ENCODE measurements at regions not wholly inside any gene's neighbourhood (a gene's known extent, or its start where the extent isn't known, plus 50 kb on each side); places are given as distances from the start of the nearest gene placed in this dataset.

DNA sequence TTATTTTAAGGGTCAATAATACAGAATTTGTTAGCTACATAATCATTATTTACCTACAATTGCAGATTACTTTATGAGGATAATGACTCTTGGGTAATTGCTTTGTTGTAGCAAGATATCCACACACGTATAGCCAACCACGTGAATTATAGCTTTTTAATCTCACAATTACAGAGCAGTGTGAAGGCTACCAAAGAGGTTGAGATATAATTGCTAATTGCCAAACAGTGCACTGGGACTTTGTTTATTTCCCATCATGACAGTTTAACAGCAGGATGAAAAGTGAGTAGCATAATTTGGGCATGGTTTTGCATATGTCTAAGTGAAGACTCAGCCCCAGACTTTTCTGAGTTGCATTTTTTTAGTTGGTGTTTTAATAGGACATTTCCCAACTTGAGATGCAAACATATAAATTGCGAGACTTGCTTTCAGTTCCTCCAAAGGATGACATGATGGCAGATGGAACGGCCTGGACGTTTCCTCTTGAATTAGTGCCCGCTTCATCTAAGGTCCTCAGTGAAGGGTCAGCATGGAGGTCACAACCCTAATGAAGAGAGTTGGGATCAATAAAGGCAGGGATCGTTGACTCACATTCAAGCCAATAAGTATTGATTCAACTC is 180.7 kb upstream of the GPR26 start:
- no peak for DNase-seq (ENCODE audit: low read depth in 1 of 2, low spot score in 1 of 2)

DNA sequence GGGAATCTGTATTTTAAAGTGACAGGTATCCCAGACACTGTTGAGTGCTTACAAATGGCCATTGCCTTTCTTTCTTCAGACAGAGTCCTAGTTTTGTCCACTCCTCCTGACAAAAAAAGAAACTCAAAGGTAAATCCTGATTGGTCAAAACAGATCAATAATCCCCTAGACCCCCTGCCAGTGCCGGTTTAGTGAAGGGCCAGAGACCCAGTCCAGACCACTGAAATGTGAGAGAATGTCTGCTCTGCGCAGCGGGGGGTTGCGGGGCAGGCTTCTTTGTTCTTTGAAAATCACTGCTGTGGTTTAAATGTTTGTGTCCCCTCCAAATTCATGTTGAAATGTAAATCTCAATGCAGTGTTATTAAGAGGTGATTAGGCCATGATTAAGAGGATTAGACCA is 177.7 kb upstream of the GPR26 start:
- DNase-seq (ENCODE audit: low read depth in 1 of 2, low spot score in 1 of 2) = no peak

DNA sequence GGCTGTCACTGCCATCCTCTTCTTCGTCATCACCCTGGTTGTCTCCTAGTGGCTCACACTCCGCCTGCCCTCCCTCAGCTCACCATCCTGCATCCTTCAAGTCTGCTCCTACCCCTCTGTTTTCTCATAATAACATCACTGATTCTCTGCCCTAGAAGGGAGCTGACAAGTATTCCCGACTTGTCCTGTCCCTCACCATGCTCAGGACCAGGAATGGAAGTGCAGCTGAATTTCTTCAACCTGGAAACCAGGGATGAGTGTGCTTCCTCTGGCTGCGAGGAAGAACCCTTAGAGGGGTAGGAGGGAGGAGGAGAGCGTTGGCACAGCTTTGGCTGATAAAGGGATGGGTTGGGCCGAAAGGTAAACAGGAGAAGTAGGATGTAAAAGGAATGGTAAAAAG is 174.8 kb upstream of the GPR26 start:
- no peak for DNase-seq (ENCODE audit: low read depth in 1 of 2, low spot score in 1 of 2)

DNA sequence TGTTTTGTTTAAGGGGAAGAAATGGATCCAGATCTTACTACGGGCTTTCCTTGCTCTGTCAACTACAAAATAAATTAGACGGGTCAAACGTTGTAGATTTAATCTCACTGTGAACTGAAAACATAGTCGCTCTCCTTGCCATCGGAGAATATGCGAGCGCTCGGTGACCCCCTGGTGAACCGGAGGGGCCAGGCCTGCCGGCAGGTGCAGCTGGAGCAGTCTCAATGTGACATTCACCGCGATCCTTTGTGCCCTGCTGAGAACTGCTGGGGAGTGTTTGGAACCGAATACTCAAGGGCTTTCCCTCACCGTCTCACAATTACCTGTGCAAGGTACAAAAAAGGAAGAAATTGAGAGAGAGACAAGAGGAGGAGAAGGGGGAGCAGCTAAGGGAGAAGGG is 174.1 kb upstream of the GPR26 start:
- no peak for DNase-seq (ENCODE audit: low read depth in 1 of 2, low spot score in 1 of 2)

DNA sequence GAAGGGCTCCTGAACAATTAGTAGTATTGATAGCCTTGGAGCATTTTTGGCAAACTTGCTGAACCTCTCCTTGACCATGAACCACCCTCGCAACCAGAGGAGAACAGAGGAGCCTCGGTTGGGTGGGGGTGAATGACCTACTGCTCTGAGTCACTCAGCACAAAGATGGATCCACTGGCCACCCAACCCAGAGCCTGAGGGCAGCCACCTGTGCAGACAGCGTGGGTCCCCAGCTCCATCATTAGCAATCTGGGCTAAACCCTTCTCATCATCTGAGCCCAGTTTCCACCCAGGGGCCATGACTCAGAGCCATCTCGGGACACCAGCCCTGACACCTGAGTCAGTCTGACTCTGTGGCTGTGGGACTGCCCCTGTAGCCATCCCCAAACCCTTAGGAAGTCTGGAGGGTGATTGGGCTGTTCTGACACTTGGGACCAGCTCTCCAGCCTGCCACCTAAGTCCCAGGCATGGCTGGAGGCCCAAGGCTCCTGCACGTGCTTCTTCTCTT is 171.8 kb upstream of the GPR26 start:
- no peak for DNase-seq (ENCODE audit: low read depth in 1 of 2, low spot score in 1 of 2)

DNA sequence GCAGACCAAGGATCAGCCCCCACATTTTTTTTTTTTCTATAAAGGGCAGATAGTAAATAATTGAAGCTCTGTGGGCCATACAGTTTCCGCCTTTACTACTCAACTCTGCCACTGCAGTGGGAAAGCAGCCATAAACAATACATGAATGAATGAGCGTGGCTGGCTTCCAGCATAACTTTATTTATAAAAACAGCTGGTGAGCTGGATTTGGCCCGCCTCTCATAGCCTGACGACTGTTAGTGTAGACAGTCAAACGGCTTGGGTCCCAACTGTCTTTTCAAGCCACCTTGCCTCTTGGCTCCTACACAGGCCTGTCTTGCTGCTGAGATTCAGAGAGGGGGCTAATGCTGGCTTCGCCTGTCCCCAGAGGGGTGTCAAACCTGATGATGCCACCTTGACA is 169.8 kb upstream of the GPR26 start:
- no peak for DNase-seq (ENCODE audit: low read depth in 1 of 2, low spot score in 1 of 2)

DNA sequence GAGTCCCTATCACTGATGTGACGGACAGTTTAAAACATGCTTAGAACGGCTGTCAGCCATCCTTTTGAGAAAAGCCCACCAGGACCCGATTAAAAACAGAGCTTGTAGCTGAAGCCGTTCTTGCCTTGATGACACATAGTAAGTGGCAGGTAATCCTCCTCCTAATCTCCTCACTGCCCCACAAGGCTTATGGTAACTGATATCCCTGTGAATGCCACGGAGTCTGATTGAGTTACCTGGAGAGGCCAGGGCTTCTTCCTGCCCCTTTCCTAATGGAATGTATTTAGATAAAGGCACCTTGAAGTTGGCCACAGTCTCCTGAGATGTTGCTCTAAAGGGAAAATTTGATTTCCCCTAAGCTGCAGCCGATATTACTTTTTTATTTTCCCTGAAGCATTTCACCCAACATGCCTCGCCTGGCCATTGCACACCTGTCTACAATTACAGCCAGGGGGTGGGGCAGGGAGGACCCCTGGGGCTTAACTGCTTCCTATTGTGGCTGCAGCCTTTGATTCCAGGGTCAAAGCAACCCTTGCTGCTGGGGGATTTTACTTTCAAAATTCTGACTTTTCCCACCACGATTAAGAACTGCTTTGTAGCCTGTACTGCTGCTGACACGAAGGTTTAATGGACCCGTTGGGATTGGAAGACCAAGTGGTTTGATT is 169.0 kb upstream of the GPR26 start:
- no peak for DNase-seq (ENCODE audit: low read depth in 1 of 2, low spot score in 1 of 2)

DNA sequence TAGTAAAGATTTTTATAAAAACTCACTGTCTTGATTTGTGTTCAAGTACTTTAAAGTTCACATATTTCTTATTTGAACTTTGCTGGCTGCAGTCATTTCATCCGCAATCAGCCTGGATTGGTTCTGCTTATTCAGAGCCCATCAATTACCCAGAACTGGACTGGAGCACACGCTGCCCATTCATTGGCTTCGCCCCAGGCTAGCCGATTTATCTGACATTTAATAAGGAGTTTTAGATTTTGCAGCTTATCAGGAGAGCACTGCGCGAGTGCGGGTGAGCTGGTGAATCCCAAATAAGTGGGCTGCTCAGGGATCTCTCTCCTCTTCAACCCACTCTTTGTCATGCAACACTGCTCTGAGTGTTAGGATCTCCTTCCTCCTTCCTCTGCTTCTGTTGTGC is 166.0 kb upstream of the GPR26 start:
- no peak for DNase-seq (ENCODE audit: low read depth in 1 of 2, low spot score in 1 of 2)

DNA sequence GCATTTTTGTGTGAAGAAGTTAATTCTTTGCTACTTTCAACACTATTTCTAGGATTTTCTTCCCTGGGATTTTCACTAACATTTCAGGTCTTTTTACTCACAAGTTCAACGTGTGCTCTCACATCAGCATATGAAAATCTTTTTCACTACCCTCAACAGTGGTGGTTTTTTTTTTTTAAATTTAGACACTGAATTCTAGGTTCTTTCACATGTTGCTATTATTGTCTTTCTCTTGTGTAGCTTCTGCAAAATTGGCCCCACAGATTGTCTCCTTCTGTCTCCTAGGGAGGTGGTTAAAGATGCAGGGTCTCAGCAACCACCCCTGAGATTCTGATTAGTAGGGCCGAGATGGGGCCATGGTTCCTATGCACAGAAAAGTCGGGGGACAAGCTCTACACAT is 165.0 kb upstream of the GPR26 start:
- no peak for DNase-seq (ENCODE audit: low read depth in 1 of 2, low spot score in 1 of 2)

DNA sequence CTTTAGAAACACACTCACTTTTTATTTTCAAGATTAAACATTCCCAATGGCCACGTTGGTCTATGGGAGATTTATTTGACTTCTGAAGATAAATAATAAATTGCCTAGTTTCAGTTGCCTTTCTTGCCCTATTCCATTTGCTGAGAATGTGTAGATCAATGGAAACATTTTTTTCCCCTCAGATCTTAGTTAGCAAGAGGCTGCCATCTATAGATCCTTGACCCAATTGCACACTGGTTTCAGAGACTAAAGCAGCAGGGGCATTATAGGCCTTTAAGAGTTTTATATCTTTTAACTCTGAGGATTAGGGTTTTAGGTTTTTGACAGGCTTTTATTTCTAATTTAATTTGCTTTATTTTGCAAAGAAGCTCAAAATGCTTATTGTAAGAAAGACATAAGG is 163.2 kb upstream of the GPR26 start:
- no peak for DNase-seq (ENCODE audit: low read depth in 1 of 2, low spot score in 1 of 2)

DNA sequence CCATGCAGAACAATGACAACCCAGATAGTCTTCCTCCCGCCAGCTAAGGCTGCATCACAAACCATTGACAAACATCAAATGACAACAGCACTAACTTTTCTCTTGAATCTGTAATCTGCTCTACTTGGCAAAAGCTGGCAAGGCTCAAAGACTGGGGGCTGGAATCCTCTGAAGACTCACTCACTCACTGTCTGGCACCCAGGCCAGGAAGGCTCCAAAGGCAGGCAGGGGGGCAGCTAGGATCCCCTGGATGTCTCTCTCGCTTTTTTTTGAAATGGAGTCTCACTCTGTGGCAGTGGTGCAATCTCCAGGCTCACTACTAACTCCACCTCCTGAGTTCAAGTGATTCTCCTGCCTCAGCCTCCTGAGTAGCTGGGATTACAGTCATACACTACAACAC is 159.7 kb upstream of the GPR26 start:
- no peak for DNase-seq (ENCODE audit: low read depth in 1 of 2, low spot score in 1 of 2)

DNA sequence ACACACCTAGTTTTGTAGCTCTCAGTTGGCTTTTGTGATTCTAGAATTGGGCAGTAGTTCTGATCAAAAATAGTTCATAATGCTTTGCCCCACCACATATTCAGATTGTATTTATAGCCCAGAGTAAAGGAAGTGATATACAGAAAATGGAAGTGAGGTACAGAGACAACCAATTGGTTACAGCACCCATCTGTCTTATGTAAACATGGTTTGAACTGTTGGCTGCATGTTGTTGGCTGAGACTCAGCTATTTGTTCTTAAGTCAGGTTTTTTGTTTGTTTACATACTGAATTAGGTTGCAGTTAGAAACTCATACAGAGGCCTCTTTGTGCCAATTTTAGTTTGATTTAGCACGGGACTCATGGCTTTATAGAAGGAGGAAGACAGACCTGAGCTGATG is 158.9 kb upstream of the GPR26 start:
- no peak for DNase-seq (ENCODE audit: low read depth in 1 of 2, low spot score in 1 of 2)

DNA sequence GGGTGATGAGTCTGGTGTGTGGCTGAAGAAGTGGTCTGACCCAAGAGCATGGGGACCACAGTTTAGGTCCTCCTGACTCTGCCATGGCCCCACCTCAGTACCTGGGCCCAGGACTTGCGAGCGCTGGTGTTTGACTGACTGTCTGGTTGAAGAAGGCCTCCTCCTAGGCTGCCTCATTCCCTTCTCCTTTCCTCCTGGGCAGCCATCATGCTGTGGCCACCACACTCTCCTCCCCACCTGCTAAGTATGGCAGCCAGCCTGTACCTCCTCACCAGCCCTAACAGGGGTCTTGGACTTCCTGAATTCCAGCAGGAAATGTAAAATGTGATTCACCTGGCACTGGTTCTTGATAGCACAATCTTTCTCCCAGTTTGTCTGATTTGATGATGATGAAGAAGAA is 156.8 kb upstream of the GPR26 start:
- DNase-seq (ENCODE audit: low read depth in 1 of 2, low spot score in 1 of 2) = no peak

DNA sequence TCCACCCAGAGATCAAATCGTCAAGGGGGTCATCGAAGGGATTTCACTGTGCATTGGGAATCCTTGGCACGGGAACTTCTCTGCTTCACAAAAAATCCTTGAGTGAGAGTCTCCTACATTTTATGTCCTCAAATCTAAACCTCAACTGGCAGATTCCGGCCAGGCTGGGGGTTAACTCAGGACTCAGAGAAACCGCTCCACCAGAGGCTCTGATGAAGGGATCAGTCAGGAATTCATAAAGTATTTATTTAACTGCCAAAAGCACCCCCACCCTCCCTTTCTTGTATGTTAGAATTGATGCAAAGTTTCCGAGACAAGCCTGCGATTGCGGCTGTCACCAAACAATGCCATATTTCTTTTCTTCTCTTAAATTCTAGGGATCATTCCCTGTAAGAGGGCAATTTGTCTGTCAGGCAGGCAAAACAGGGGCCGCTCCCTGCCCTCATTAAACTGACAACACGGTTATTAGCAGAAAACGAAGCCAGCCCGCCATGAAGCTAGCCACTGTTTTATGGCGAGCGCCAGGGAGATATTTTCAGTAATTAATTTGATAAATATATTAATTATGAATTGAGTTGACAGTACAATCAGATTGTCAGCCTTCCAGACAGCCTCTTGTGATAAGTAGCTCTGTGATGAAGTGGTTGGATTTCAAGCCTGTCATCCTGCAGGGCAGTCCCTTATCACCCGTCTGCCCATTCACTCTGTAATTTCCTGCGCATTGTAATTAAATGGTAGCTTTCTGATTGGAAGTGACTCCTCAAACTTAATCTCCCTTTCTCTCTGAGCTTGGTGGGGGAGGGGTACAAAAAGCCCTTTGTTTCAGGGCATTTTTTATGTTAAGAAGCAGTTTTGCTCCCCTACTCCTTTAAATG is 153.0 kb upstream of the GPR26 start:
- no peak for DNase-seq (ENCODE audit: low read depth in 1 of 2, low spot score in 1 of 2)

DNA sequence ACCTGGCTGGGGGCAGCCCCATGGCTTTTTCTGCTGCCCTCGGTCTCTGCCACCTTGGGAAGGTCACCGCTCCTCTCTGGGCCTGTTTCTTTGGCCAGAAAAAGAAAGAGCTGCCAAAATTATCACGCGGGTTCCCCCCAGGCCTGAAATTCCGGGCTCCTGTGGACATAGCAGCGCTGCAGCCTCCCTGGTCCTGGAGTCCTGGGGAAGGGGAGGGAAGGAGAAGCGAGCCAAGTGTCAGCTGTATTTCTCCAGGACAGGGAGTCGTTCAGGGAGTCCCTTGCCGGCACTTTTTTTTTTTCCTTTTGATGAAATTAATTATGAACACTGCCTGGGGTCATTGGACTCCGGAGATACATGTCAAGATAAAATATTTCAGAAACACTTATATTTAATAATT is 152.3 kb upstream of the GPR26 start:
- DNase-seq (ENCODE audit: low read depth in 1 of 2, low spot score in 1 of 2) = no peak

DNA sequence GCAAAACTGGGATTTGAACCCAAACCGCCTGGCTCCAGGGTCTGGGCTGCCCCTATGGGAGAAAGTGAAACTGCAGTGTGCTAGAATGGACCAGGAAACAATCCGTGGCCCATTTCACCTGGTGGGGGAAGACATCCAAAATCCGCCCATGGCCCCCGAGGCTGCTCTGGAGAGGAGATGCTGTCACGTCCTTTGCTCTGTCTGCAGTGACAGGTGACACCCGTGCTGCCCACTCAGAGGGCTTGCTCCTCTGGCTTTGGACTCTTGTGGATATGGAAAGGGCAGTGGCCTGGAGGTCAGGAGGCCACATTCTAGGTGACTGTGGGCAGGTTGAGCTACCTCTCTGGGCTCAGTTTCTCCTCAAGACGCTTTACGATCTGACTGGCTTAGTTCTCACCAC is 151.2 kb upstream of the GPR26 start:
- no peak for DNase-seq (ENCODE audit: low read depth in 1 of 2, low spot score in 1 of 2)

DNA sequence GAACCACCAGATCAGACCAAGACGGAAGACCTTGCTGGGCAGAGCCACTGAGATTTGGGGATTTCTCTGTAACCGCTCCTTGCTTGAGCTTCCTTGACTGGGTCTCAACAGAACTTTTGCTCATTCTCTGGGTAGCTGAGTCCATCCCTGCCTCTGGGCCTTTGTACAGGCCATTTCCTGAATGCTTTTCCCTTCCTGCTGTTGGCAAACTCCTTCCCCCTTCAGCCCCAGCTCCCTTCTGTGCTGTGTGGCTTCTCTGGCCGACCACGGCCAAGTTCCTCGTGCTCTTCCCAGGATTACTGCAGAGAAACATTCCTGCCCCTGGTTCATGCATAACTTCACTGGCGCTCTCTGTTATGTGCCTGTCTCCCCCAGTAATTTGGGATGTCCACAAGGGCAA is 150.5 kb upstream of the GPR26 start:
- DNase-seq (ENCODE audit: low read depth in 1 of 2, low spot score in 1 of 2) = no peak

DNA sequence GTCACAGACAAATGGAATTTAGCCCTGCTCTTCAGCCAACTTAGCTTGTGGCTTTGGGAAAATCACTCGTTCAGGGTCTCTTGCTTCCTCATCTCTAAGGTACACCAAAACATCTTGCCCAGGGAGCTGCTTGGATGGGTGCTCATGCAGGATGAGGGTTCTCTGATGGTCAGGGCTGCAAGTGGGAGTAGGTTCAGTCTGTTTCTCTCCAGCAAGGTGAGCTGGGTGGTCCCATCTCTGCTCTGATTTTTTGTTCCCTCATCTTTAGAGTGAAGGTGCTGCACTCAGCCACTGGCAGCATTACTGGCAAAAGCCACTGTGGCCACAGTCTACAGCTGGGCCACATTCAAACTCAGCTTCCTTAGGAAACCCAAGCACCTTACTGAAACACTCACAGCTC is 149.9 kb upstream of the GPR26 start:
- DNase-seq (ENCODE audit: low read depth in 1 of 2, low spot score in 1 of 2) = no peak

DNA sequence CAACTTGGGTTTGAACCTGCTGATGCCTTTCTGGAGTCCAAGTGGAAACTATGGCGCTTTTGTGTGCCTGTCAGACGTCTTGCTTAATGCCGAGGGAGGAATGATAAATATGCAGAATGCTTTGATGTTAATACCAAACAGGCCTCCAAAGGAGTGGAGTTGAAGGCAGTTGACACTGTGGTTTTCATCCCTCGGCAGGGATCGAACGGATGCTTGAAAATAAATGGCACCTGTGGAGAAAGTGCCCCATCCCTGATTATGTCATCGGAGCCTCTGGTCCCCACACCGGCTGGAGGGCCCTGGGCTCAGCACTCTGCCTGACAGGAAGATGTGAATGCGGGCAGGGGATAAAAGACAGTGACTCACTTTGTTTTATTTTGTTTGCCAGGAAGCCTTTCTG is 148.7 kb upstream of the GPR26 start:
- DNase-seq (ENCODE audit: low read depth in 1 of 2, low spot score in 1 of 2) = no peak

DNA sequence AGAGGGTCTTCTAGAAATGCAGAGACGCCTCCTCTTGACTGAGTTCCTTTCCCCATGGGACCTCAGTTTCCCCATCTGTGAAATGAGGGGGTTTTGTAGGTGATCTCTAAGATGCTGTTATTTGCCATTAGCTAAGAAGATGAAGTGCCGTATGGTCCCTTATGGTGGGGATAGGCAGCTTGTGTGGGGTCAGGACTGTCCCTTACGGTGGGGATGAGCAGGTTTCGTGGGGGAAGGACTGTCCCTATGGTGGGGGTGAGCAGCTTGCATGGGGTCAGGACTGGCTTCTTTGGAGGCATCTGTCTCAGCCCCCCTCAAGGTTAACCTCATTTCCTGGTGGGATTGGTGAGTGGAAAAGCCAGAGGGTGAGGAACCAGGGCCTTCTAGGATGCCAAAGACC is 148.3 kb upstream of the GPR26 start:
- DNase-seq (ENCODE audit: low read depth in 1 of 2, low spot score in 1 of 2) = no peak

DNA sequence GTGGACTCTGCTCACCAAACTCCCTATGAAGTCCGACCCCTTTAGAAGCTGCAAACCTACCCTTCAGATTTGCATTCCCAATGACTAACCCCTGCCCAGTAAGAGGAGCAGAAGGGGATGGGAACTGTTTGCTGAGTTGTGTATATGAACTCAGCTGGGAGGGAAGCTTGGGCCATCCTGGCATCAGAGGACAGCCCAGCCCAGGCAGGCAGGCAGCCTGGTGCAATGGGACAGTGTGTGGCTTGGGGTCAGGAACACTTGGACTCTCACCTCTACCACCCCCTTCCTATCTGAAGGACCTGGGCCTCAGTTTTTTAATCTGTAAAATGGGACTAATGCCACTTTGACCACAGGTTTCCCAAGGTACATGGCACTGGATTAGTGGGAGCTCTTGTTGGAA is 147.4 kb upstream of the GPR26 start:
- DNase-seq (ENCODE audit: low read depth in 1 of 2, low spot score in 1 of 2) = no peak

DNA sequence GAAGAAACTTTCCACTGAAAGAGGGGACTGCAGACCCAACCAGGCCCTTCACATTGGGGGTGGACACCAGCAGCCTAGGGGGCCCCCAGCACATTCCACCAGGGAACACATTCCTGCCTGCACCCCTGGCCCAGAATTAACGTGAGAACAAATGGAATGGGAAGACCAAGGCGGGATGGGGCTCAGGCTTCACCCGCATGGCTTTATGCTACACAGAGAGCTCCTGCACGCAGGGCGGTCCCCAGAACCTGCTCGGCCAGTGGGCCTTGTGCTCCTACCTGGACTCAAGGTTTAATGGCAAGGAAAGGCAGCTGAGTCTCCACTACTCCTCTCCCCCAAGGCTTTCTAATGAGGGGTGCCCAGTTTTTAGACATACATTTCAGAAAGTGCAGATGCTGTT is 146.3 kb upstream of the GPR26 start:
- DNase-seq (ENCODE audit: low read depth in 1 of 2, low spot score in 1 of 2) = no peak

Data from stimulated activated CD4-positive, alpha-beta T cell treated with anti-CD3 and anti-CD28 coated beads, Interleukin-15, amount 100 ng/mL, for 1 hour (primary cell).